Cardiac septum (tissue), 1 donor: ENCODE measurements at regions not wholly inside any gene's neighbourhood (a gene's known extent, or its start where the extent isn't known, plus 50 kb on each side); places are given as distances from the start of the nearest gene placed in this dataset.

Source experiments
- DNase-seq: peaks from one replicate; pipeline ENCODE4 v3.0.0-alpha.2; 2020; ENCODE audit warnings: low spot score
- intact Hi-C: fragments of 100-400 bp; cut with DNase I; formaldehyde crosslinking; loops from one replicate; pipeline ENCODE4 v1.14.0; 2022
- donor health status: DM: no; HTN: no; CAD: no.

- no peak for DNase-seq
- intact Hi-C loops, result no loop called here
Observed at GRCh38 chr3:40639006-40639405, 114.2 kb downstream of the ZNF621 start.

- no peak for DNase-seq
- intact Hi-C loops, result no loop called here
Observed at GRCh38 chr3:40642812-40643211, 118.1 kb downstream of the ZNF621 start.

GRCh38 chr3:40645883-40646282 is 121.1 kb downstream of the ZNF621 start:
- intact Hi-C loops, result no loop called here
- no peak for DNase-seq

GRCh38 chr3:40649346-40649745 is 124.6 kb downstream of the ZNF621 start:
- intact Hi-C loops, result no loop called here
- no peak for DNase-seq

GRCh38 chr3:40652072-40652471 is 127.3 kb downstream of the ZNF621 start:
- no peak for DNase-seq
- intact Hi-C loops, result no loop called here

GRCh38 chr3:40653001-40653400 is 128.2 kb downstream of the ZNF621 start:
- no peak for DNase-seq
- intact Hi-C loops, result no loop called here

- no peak for DNase-seq
- intact Hi-C loops, result no loop called here
Observed at GRCh38 chr3:40653878-40654277, 129.1 kb downstream of the ZNF621 start.

- DNase-seq, result no peak
- intact Hi-C loops, result no loop called here
Observed at GRCh38 chr3:40655551-40655950, 130.8 kb downstream of the ZNF621 start.

- intact Hi-C loops, result no loop called here
- no peak for DNase-seq
Observed at GRCh38 chr3:40657623-40658022, 132.9 kb downstream of the ZNF621 start.

GRCh38 chr3:40658305-40658704 is 133.5 kb downstream of the ZNF621 start:
- intact Hi-C loops, result no loop called here
- DNase-seq, result no peak

- intact Hi-C loops, result no loop called here
- no peak for DNase-seq
Observed at GRCh38 chr3:40660554-40660953, 135.8 kb downstream of the ZNF621 start.

GRCh38 chr3:40661284-40661683 is 136.5 kb downstream of the ZNF621 start:
- DNase-seq, result no peak
- intact Hi-C loops, result no loop called here

- no peak for DNase-seq
- intact Hi-C loops, result no loop called here
Observed at GRCh38 chr3:40663280-40663679, 138.5 kb downstream of the ZNF621 start.

- DNase-seq, result no peak
Observed at GRCh38 chr3:40669176-40669575, 144.4 kb downstream of the ZNF621 start.

GRCh38 chr3:40672861-40673260 is 148.1 kb downstream of the ZNF621 start:
- no peak for DNase-seq
- intact Hi-C loops, result no loop called here

More at GRCh38 chr3:40669176-40669575, 144.4 kb downstream of the ZNF621 start:
- intact Hi-C loops, result no loop called here

- DNase-seq, result no peak
- intact Hi-C loops, result no loop called here
Observed at GRCh38 chr3:40677321-40677720, 152.6 kb downstream of the ZNF621 start.

- DNase-seq, result no peak
- intact Hi-C loops, result no loop called here
Observed at GRCh38 chr3:40677749-40678148, 153.0 kb downstream of the ZNF621 start.

- DNase-seq, result no peak
- intact Hi-C loops, result no loop called here
Observed at GRCh38 chr3:40679290-40679689, 154.5 kb downstream of the ZNF621 start.

- no peak for DNase-seq
- intact Hi-C loops, result no loop called here
Observed at GRCh38 chr3:40680685-40681657, 156.2 kb downstream of the ZNF621 start.

GRCh38 chr3:40681658-40682055 is 156.9 kb downstream of the ZNF621 start:
- no peak for DNase-seq

GRCh38 chr3:40689837-40690236 is 165.1 kb downstream of the ZNF621 start:
- intact Hi-C loops, result loop anchor here (2.0 to 5.0 kb wide), 3 partner anchors 91 to 281 kb away; no protein-coding TSS in a partner anchor
- no peak for DNase-seq

More at GRCh38 chr3:40681658-40682055, 156.9 kb downstream of the ZNF621 start:
- intact Hi-C loops, result no loop called here
